K562 (cell line): ENCODE measurements at regions not wholly inside any gene's neighbourhood (a gene's known extent, or its start where the extent isn't known, plus 50 kb on each side); places are given as distances from the start of the nearest gene placed in this dataset.

Experiments used
- ELF1 ChIP-seq: fragments of 200-800 bp; sonication (Bioruptor generic); IDR thresholded peaks from 2 replicates; pipeline ENCODE4 v1.6.1; 2016; ENCODE audit warnings: missing genetic modification characterization, missing compliant biosample characterization
- ERF ChIP-seq: fragments of 450-650 bp; formaldehyde crosslinking; IDR thresholded peaks from 2 replicates; pipeline ENCODE4 v1.4.0; 2020; ENCODE audit warnings: mild to moderate bottlenecking, mixed read lengths
- HIVEP1 ChIP-seq: fragments of 250-450 bp; sonication (Bioruptor Pico); IDR thresholded peaks from 2 replicates; pipeline ENCODE4 v1.4.0; 2020; ENCODE audit warnings: mild to moderate bottlenecking
- SOX6 ChIP-seq: fragments of 450-650 bp; IDR thresholded peaks from 2 replicates; pipeline ENCODE4 v1.6.1; 2014; ENCODE audit warnings: mild to moderate bottlenecking
- SPI1 ChIP-seq: IDR thresholded peaks from 2 replicates; pipeline ENCODE4 v1.6.1; 2011; ENCODE audit warnings: low read depth, low read length, control low read depth, borderline replicate concordance
- TEAD1 ChIP-seq, 2 experiments: fragments of 450-650 bp in 1 of 2; sonication (generic) in 1 of 2; formaldehyde crosslinking; IDR thresholded peaks; 2 replicates each; pipeline versions ENCODE4 v1.4.0 to v1.8.0; 2020 to 2022; ENCODE audit warnings: mild to moderate bottlenecking in 2 of 2, missing genetic modification reagents in 1 of 2
- TOE1 ChIP-seq, 2 experiments: fragments of 450-650 bp in 1 of 2; sonication (generic) in 1 of 2; formaldehyde crosslinking in 1 of 2; IDR thresholded peaks; 2 replicates each; pipeline versions ENCODE4 v1.7.1 to v1.8.0; 2016 to 2022; ENCODE audit warnings: borderline replicate concordance in 2 of 2, mild to moderate bottlenecking in 2 of 2, antibody characterized with exemption in 1 of 2, inconsistent platforms in 1 of 2, low read depth in 1 of 2, missing genetic modification reagents in 1 of 2, moderate library complexity in 1 of 2
- ZBTB8A ChIP-seq: fragments of 450-650 bp; IDR thresholded peaks from 2 replicates; pipeline ENCODE4 v1.6.1; 2018; ENCODE audit warnings: mild to moderate bottlenecking, moderate library complexity; ENCODE audit not compliant: partially characterized antibody
- ZNF175 ChIP-seq: fragments of 200-800 bp; sonication (Bioruptor generic); IDR thresholded peaks from 2 replicates; pipeline ENCODE4 v1.6.1; 2016; ENCODE audit warnings: low read depth, mild to moderate bottlenecking, missing genetic modification characterization, missing compliant biosample characterization
- TF ChIP-seq, protein P1 (sequence below): fragments of 200-800 bp; sonication (Bioruptor generic); IDR thresholded peaks from 2 replicates; pipeline ENCODE4 v1.6.1; 2016; ENCODE audit warnings: missing genetic modification characterization, missing compliant biosample characterization
- TF ChIP-seq, protein P2 (sequence below), 2 experiments: fragments of 150-350 bp in 1 of 2; IDR thresholded peaks; 2 replicates each; pipeline ENCODE4 v1.6.1; 2012 to 2016; ENCODE audit warnings: low read depth in 2 of 2, low read length in 2 of 2, mild to moderate bottlenecking in 1 of 2, moderate library complexity in 1 of 2
- TF ChIP-seq, protein P3 (sequence below): fragments of 450-650 bp; IDR thresholded peaks from 2 replicates; pipeline ENCODE4 v1.6.1; 2017; ENCODE audit warnings: antibody characterized with exemption, mild to moderate bottlenecking

DNA sequence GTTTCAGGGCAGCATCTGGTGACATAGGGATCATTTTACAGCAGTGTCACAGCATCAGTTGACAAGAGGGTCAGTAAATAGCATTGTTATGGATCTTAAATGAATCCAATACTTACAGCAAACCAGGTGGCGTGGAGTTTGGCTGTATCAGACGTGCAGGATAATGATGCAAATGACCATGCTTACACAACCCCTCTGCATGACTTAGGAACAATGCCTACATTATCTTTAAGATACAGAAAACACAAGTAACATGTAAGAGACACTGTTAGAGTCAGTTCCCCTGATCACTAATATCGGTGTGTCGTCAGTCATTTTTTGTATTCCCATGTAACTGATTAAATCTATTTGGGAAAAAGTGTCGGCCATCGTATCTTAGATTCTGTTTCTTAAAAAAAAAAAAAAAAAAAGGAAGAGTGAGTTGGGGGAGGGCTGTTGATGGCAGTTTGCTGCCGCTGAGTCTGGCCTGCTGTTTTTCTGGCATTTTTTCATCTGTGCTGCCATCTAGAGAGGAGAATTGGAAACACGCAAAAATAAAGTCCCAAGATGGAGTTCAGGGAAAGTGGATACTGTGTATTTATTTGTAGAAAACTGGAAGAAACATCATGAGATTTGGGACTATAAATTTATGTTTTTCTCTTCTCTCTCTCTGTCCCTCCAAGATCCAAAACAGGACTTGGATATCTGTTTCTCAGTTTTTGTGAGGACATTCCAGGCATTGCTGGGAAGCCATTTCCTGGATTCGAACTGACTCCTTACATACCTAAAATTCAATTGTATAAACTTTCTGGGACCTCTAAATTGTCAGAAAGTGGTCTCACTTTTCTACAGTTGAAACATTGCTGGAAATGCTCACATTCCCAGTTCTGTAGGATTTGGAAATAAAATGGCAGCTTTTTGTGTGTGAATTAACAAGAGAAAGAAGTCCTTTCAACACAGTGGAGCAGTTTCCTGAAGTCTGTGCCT, 60.3 kb upstream of the AGPS start (continued):
- TF ChIP-seq SPI1 (peak; percentile 45; the same call in 1 of the 2 replicates), TOE1 (IDR thresholded peaks at IDR 0.05; ENCODE audit: borderline replicate concordance) (0 out of 2 replicates have a peak, but pooled peaks have one; percentile 19), TOE1 (CRISPR knock-in tag; IDR thresholded peaks at IDR 0.05; ENCODE audit: borderline replicate concordance, low read depth) (no peak), ELF1 (tag) (peak; percentile 51), TEAD1 (CRISPR knock-in tag; IDR thresholded peaks at IDR 0.05) (peak in 1 of 2 experiments; percentile 67; a peak in 1 of 4 replicates), SOX6 (peak; percentile 47; the same call in 1 of the 2 replicates), HIVEP1 (CRISPR knock-in tag) (no peak), ERF (CRISPR knock-in tag) (0 out of 2 replicates have a peak, but pooled peaks have one; percentile 39), ZBTB8A (peak; percentile 28), ZNF175 (peak; percentile 65; the same call in 1 of the 2 replicates)
- TF ChIP-seq, protein P1, sequence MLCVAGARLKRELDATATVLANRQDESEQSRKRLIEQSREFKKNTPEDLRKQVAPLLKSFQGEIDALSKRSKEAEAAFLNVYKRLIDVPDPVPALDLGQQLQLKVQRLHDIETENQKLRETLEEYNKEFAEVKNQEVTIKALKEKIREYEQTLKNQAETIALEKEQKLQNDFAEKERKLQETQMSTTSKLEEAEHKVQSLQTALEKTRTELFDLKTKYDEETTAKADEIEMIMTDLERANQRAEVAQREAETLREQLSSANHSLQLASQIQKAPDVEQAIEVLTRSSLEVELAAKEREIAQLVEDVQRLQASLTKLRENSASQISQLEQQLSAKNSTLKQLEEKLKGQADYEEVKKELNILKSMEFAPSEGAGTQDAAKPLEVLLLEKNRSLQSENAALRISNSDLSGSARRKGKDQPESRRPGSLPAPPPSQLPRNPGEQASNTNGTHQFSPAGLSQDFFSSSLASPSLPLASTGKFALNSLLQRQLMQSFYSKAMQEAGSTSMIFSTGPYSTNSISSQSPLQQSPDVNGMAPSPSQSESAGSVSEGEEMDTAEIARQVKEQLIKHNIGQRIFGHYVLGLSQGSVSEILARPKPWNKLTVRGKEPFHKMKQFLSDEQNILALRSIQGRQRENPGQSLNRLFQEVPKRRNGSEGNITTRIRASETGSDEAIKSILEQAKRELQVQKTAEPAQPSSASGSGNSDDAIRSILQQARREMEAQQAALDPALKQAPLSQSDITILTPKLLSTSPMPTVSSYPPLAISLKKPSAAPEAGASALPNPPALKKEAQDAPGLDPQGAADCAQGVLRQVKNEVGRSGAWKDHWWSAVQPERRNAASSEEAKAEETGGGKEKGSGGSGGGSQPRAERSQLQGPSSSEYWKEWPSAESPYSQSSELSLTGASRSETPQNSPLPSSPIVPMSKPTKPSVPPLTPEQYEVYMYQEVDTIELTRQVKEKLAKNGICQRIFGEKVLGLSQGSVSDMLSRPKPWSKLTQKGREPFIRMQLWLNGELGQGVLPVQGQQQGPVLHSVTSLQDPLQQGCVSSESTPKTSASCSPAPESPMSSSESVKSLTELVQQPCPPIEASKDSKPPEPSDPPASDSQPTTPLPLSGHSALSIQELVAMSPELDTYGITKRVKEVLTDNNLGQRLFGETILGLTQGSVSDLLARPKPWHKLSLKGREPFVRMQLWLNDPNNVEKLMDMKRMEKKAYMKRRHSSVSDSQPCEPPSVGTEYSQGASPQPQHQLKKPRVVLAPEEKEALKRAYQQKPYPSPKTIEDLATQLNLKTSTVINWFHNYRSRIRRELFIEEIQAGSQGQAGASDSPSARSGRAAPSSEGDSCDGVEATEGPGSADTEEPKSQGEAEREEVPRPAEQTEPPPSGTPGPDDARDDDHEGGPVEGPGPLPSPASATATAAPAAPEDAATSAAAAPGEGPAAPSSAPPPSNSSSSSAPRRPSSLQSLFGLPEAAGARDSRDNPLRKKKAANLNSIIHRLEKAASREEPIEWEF (CRISPR knock-in tag) = peak; percentile 6; the same call in 1 of the 2 replicates
- TF ChIP-seq, protein P2, sequence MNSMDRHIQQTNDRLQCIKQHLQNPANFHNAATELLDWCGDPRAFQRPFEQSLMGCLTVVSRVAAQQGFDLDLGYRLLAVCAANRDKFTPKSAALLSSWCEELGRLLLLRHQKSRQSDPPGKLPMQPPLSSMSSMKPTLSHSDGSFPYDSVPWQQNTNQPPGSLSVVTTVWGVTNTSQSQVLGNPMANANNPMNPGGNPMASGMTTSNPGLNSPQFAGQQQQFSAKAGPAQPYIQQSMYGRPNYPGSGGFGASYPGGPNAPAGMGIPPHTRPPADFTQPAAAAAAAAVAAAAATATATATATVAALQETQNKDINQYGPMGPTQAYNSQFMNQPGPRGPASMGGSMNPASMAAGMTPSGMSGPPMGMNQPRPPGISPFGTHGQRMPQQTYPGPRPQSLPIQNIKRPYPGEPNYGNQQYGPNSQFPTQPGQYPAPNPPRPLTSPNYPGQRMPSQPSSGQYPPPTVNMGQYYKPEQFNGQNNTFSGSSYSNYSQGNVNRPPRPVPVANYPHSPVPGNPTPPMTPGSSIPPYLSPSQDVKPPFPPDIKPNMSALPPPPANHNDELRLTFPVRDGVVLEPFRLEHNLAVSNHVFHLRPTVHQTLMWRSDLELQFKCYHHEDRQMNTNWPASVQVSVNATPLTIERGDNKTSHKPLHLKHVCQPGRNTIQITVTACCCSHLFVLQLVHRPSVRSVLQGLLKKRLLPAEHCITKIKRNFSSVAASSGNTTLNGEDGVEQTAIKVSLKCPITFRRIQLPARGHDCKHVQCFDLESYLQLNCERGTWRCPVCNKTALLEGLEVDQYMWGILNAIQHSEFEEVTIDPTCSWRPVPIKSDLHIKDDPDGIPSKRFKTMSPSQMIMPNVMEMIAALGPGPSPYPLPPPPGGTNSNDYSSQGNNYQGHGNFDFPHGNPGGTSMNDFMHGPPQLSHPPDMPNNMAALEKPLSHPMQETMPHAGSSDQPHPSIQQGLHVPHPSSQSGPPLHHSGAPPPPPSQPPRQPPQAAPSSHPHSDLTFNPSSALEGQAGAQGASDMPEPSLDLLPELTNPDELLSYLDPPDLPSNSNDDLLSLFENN (IDR thresholded peaks at IDR 0.05; ENCODE audit: low read depth in 2 of 2, low read length in 2 of 2) = no peak
- TF ChIP-seq, protein P3, sequence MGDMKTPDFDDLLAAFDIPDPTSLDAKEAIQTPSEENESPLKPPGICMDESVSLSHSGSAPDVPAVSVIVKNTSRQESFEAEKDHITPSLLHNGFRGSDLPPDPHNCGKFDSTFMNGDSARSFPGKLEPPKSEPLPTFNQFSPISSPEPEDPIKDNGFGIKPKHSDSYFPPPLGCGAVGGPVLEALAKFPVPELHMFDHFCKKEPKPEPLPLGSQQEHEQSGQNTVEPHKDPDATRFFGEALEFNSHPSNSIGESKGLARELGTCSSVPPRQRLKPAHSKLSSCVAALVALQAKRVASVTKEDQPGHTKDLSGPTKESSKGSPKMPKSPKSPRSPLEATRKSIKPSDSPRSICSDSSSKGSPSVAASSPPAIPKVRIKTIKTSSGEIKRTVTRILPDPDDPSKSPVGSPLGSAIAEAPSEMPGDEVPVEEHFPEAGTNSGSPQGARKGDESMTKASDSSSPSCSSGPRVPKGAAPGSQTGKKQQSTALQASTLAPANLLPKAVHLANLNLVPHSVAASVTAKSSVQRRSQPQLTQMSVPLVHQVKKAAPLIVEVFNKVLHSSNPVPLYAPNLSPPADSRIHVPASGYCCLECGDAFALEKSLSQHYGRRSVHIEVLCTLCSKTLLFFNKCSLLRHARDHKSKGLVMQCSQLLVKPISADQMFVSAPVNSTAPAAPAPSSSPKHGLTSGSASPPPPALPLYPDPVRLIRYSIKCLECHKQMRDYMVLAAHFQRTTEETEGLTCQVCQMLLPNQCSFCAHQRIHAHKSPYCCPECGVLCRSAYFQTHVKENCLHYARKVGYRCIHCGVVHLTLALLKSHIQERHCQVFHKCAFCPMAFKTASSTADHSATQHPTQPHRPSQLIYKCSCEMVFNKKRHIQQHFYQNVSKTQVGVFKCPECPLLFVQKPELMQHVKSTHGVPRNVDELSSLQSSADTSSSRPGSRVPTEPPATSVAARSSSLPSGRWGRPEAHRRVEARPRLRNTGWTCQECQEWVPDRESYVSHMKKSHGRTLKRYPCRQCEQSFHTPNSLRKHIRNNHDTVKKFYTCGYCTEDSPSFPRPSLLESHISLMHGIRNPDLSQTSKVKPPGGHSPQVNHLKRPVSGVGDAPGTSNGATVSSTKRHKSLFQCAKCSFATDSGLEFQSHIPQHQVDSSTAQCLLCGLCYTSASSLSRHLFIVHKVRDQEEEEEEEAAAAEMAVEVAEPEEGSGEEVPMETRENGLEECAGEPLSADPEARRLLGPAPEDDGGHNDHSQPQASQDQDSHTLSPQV = peak; percentile 59
